Kidney (tissue), 13 donors: ENCODE measurements at regions not wholly inside any gene's neighbourhood (a gene's known extent, or its start where the extent isn't known, plus 50 kb on each side); places are given as distances from the start of the nearest gene placed in this dataset.

ENCODE experiments used
- DNase-seq, 5 donors: peaks; one replicate each; pipeline ENCODE4 v3.0.0-alpha.2; 2013 to 2020
- FAIRE-seq: peaks from 2 replicates; lab custom pipeline; 2012; peaks lifted over from hg19 to GRCh38; lab: Jason Lieb, UNC
- H3K27ac ChIP-seq, 2 donors: one replicate each; pipeline ENCODE4 v1.7.0; 2013; ENCODE audit warnings: low read depth in 2 of 2, low read length in 2 of 2, inconsistent platforms in 1 of 2
- H3K27me3 ChIP-seq: one replicate; pipeline ENCODE4 v1.7.1; 2013; ENCODE audit warnings: low read length, inconsistent platforms; ENCODE audit not compliant: control insufficient read depth, insufficient read depth
- H3K36me3 ChIP-seq, 3 donors: one replicate each; pipeline versions ENCODE4 v1.7.0 to v1.7.1; 2013; ENCODE audit warnings: low read length in 3 of 3, control low read depth in 1 of 3, inconsistent platforms in 1 of 3; ENCODE audit not compliant: insufficient read depth in 3 of 3, control insufficient read depth in 2 of 3
- H3K4me1 ChIP-seq, 3 donors: one replicate each; pipeline versions ENCODE4 v1.7.0 to v1.7.1; 2013; ENCODE audit warnings: low read length in 3 of 3, inconsistent platforms in 1 of 3, low read depth in 1 of 3; ENCODE audit not compliant: control insufficient read depth in 2 of 3, insufficient read depth in 2 of 3
- H3K4me3 ChIP-seq, 3 donors: one replicate each; pipeline versions ENCODE4 v1.7.0 to v1.8.1; 2013; ENCODE audit warnings: low read length in 3 of 3, control low read depth in 1 of 3, inconsistent platforms in 1 of 3
- H3K9ac ChIP-seq, 3 donors: one replicate each; pipeline versions ENCODE4 v1.7.0 to v1.7.1; 2013; ENCODE audit warnings: low read length in 3 of 3, control low read depth in 1 of 3, inconsistent platforms in 1 of 3
- H3K9me3 ChIP-seq, 3 donors: one replicate each; pipeline versions ENCODE4 v1.7.0 to v1.7.1; 2013; ENCODE audit warnings: low read length in 3 of 3, control low read depth in 1 of 3, inconsistent platforms in 1 of 3; ENCODE audit not compliant: control insufficient read depth in 2 of 3, insufficient read depth in 1 of 3
- intact Hi-C: fragments of 100-400 bp; cut with DNase I; formaldehyde crosslinking; loops from one replicate; pipeline ENCODE4 v1.11.1; 2022
- TF ChIP-seq, protein P1 (sequence below): IDR thresholded peaks from 3 replicates; pipeline ENCODE4 v1.5.1; 2012; ENCODE audit warnings: mild to moderate bottlenecking, moderate library complexity, borderline replicate concordance; ENCODE audit not compliant: insufficient read depth; ENCODE audit errors: extremely low read depth
- donor health status: control.
- donor health status: control.
- donor health status: control.
- donor health status: control.
- donor health status: control.
- donor health status: DM: yes; HTN: yes; CAD: no.
- donor health status: Normal renal cell carcinoma (clear cell type).

DNA sequence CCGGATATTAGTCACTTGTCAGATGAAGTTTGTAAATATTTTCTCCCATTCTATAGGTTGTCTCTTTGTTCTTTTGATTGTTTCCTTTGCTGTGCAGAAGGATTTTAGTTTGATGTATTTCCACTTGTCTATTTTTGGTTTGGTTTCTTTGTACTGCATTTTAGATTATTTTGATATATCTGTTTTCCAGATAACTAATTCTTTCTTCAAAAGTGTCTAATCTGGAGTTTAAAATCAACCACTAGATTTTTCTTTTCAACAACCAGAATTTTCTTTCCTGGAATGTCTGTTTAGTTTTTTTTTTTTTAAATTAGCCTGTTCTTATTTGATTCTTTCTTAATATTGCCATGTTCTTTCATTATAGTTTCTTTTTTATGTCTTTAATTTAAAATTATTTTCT lies 116.8 kb upstream of the INHBA start:
- H3K27ac ChIP-seq = no peak overlapping the region
- H3K9me3 ChIP-seq = no peaks in the 10 kb centered on the region
- no peaks in the 10 kb centered on the region for H3K4me1 ChIP-seq
- no peak for DNase-seq
- H3K9ac ChIP-seq = no peak overlapping the region
- FAIRE-seq = no peak
- H3K36me3 ChIP-seq = no peaks in the 10 kb centered on the region
- intact Hi-C loops = no loop called here
- H3K27me3 ChIP-seq = no peaks in the 10 kb centered on the region
- H3K4me3 ChIP-seq = no peak overlapping the region
- TF ChIP-seq, protein P1, sequence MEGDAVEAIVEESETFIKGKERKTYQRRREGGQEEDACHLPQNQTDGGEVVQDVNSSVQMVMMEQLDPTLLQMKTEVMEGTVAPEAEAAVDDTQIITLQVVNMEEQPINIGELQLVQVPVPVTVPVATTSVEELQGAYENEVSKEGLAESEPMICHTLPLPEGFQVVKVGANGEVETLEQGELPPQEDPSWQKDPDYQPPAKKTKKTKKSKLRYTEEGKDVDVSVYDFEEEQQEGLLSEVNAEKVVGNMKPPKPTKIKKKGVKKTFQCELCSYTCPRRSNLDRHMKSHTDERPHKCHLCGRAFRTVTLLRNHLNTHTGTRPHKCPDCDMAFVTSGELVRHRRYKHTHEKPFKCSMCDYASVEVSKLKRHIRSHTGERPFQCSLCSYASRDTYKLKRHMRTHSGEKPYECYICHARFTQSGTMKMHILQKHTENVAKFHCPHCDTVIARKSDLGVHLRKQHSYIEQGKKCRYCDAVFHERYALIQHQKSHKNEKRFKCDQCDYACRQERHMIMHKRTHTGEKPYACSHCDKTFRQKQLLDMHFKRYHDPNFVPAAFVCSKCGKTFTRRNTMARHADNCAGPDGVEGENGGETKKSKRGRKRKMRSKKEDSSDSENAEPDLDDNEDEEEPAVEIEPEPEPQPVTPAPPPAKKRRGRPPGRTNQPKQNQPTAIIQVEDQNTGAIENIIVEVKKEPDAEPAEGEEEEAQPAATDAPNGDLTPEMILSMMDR = no peak

DNA sequence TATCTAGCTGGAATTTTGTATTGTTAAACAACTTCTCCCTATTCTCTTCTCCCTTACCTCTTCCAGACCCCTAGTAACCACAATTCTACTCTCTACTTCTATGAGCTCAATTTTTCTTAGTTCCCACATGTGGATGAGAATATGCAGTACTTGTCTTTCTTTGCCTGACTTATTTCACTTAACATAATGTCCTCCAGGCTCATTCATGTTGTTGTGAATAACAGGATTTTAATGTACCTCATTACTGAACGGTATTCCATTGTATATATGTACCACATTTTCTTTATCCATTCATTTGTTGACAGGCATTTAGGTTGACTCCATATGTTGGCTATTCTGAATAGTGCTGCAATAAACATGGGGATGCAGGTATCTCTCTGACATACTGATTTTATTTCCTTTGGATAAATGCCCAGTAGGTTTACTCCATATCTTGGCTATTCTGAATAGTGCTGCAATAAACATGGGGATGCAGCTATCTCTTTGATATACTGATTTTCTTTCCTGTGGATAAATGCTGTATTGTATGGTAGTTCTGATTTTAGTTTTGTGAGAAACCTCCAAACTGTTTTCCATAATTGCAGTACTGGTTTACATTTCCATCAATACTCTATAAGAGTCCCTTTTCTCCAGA lies 116.0 kb upstream of the INHBA start:
- Histone ChIP-seq H3K27me3 (no peaks in the 10 kb centered on the region), H3K4me1 (no peaks in the 10 kb centered on the region), H3K9ac (no peak overlapping the region), H3K9me3 (no peaks in the 10 kb centered on the region), H3K27ac (no peak overlapping the region), H3K36me3 (no peaks in the 10 kb centered on the region), H3K4me3 (no peak overlapping the region)
- intact Hi-C loops = no loop called here
- TF ChIP-seq, protein P1 = no peak
- FAIRE-seq (no peak), DNase-seq (no peak)

GRCh38 chr7:41817386-41817785 lies 114.5 kb upstream of the INHBA start:
- Histone ChIP-seq H3K9me3 (no peaks in the 10 kb centered on the region), H3K9ac (no peak overlapping the region), H3K4me1 (no peaks in the 10 kb centered on the region), H3K4me3 (no peak overlapping the region), H3K27ac (no peak overlapping the region), H3K36me3 (no peaks in the 10 kb centered on the region), H3K27me3 (no peaks in the 10 kb centered on the region)
- TF ChIP-seq, protein P1 = no peak
- no peak for DNase-seq
- intact Hi-C loops = no loop called here
- no peak for FAIRE-seq

DNA sequence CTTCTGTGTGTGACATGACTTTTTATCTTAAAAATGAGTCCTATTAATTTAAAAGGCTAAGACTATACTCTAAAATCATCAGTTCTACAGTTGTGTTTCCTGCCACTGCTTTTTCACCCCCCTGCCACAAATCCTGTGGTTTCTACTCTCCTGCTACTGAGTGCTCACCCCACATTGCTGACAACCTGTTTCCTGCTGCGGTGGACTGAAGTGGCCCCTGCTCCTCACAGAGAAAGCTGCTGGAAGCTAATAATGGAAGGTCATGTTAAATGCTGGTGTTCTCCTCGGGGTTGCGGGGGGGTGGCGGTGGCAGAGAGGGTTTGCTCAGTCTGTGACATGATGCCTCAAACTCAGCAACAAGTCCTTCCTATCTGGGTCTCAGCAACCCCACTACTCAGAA lies 113.2 kb upstream of the INHBA start:
- DNase-seq (no peak), FAIRE-seq (no peak)
- TF ChIP-seq, protein P1 = no peak
- no peaks in the 10 kb centered on the region for H3K27me3 ChIP-seq
- no peak overlapping the region for H3K27ac ChIP-seq
- no peaks in the 10 kb centered on the region for H3K9me3 ChIP-seq
- H3K9ac ChIP-seq = no peak overlapping the region
- intact Hi-C loops = no loop called here
- H3K4me1 ChIP-seq = no peaks in the 10 kb centered on the region
- H3K36me3 ChIP-seq = no peaks in the 10 kb centered on the region
- H3K4me3 ChIP-seq = no peak overlapping the region
